Keratinocyte (primary cell): ENCODE measurements at regions not wholly inside any gene's neighbourhood (a gene's known extent, or its start where the extent isn't known, plus 50 kb on each side); places are given as distances from the start of the nearest gene placed in this dataset.
"Not testable (repeated sequence)": the region's sequence is repeated elsewhere in the genome, so short reads cannot be mapped to it uniquely, and the experiment has no call there.

Experiments
- CTCF ChIP-seq, 3 experiments: IDR thresholded peaks in 1 of 3; conservative IDR thresholded peaks in 1 of 3; optimal IDR thresholded peaks in 1 of 3; 2 replicates in 2 of 3; 3 replicates in 1 of 3; pipeline versions ENCODE3 to v1.5.1; 2011; ENCODE audit warnings: low read length in 3 of 3, mild to moderate bottlenecking in 3 of 3, moderate library complexity in 2 of 3, control low read depth in 1 of 3, inconsistent platforms in 1 of 3; ENCODE audit not compliant: insufficient read depth in 2 of 3; ENCODE audit errors: extremely low read depth in 1 of 3
- EZH2 ChIP-seq: IDR thresholded peaks from one replicate; pipeline ENCODE4 v1.6.1; 2012; ENCODE audit warnings: inconsistent platforms, mild to moderate bottlenecking, low read length, moderate library complexity

- not testable (repeated sequence) for TF ChIP-seq CTCF (optimal IDR thresholded peaks at IDR 0.05 in 1 of 3, IDR thresholded peaks at IDR 0.05 in 1 of 3, conservative IDR thresholded peaks at IDR 0.05 in 1 of 3; ENCODE audit: extremely low read depth in 1 of 3, insufficient read depth in 2 of 3, low read length in 3 of 3); EZH2
These were observed 362.1 kb downstream of the TYW1 start for GRCh38 chr7:67358738-67359137.
